PC-3 (cell line): ENCODE measurements at regions not wholly inside any gene's neighbourhood (a gene's known extent, or its start where the extent isn't known, plus 50 kb on each side); places are given as distances from the start of the nearest gene placed in this dataset.

Experiments used
- ATAC-seq: fragments of 200-7000 bp; cut with Tn5 transposase; 2 replicates; pipeline ENCODE4 v1.9.1; 2020; ENCODE audit warnings: mild to moderate bottlenecking, moderate library complexity
- BruUV-seq: library from RNA; stranded (reverse); fragments of 400-500 nt; replicated peaks from 2 replicates; lab custom pipeline; 2021; lab: Mats Ljungman, UMichigan
- CTCF ChIA-PET: fragments of 300-600 bp; sonication (Branson Sonifier 250); formaldehyde crosslinking; loops from one replicate; lab custom pipeline; 2022; ENCODE audit warnings: antibody characterized with exemption; lab: Charles Lee
- POLR2A ChIA-PET: fragments of 300-600 bp; sonication (Branson Sonifier 250); formaldehyde crosslinking; loops from one replicate; lab custom pipeline; 2022; ENCODE audit warnings: antibody characterized with exemption; ENCODE audit not compliant: unreplicated experiment; lab: Charles Lee
- DNase-seq: peaks from one replicate; pipeline ENCODE4 v3.0.0-alpha.2; 2015
- H2AFZ ChIP-seq: fragments of 300-600 bp; sonication (generic); 2 replicates; pipeline ENCODE4 v1.6.0; 2016; ENCODE audit warnings: antibody characterized with exemption, low read length
- H3F3A ChIP-seq: fragments of 300-600 bp; sonication (generic); one replicate; pipeline ENCODE4 v1.6.0; 2017; ENCODE audit warnings: antibody characterized with exemption, low read length, control low read depth, mild to moderate bottlenecking; ENCODE audit not compliant: unreplicated experiment
- H3K27ac ChIP-seq: fragments of 300-600 bp; sonication (generic); 2 replicates; pipeline ENCODE4 v1.5.1; 2016; ENCODE audit warnings: mild to moderate bottlenecking, low read length
- H3K27me3 ChIP-seq: fragments of 300-600 bp; sonication (generic); 2 replicates; pipeline ENCODE4 v1.6.1; 2016; ENCODE audit warnings: low read length, mixed read lengths
- H3K36me3 ChIP-seq: fragments of 300-600 bp; sonication (generic); 2 replicates; pipeline ENCODE4 v1.6.1; 2016; ENCODE audit warnings: low read depth, mixed run types, low read length, mixed read lengths
- H3K4me1 ChIP-seq: fragments of 300-600 bp; sonication (generic); 2 replicates; pipeline ENCODE4 v1.5.1; 2016; ENCODE audit warnings: low read length; ENCODE audit not compliant: insufficient read depth
- H3K4me2 ChIP-seq: fragments of 300-600 bp; sonication (generic); 2 replicates; pipeline ENCODE4 v1.6.0; 2016; ENCODE audit warnings: low read length
- H3K4me3 ChIP-seq: fragments of 300-600 bp; sonication (generic); 2 replicates; pipeline ENCODE4 v1.5.1; 2016; ENCODE audit warnings: mild to moderate bottlenecking, low read length, mixed read lengths
- H3K79me2 ChIP-seq: fragments of 300-600 bp; sonication (generic); 2 replicates; pipeline ENCODE4 v1.6.1; 2017; ENCODE audit warnings: low read length, mixed read lengths
- H3K9ac ChIP-seq: fragments of 300-600 bp; sonication (generic); 2 replicates; pipeline ENCODE4 v1.6.0; 2016; ENCODE audit warnings: mild to moderate bottlenecking, low read length
- H3K9me2 ChIP-seq: fragments of 300-600 bp; sonication (generic); replicated peaks from 2 replicates; pipeline ENCODE4 v1.6.1; 2016; ENCODE audit warnings: mixed run types, low read length, mixed read lengths
- H3K9me3 ChIP-seq: fragments of 300-600 bp; sonication (generic); 2 replicates; pipeline ENCODE4 v1.6.1; 2016; ENCODE audit warnings: low read length, mixed read lengths
- H4K20me1 ChIP-seq: fragments of 300-600 bp; sonication (generic); 2 replicates; pipeline ENCODE4 v1.6.1; 2016; ENCODE audit warnings: low read length, mixed read lengths
- CTCF ChIP-seq: fragments of 300-600 bp; sonication (generic); conservative IDR thresholded peaks from 2 replicates; pipeline ENCODE4 v1.5.1; 2017; ENCODE audit warnings: antibody characterized with exemption, low read depth, mild to moderate bottlenecking, low read length
- EZH2 ChIP-seq: fragments of 300-600 bp; sonication (generic); IDR thresholded peaks from one replicate; pipeline ENCODE4 v1.6.1; 2017; ENCODE audit warnings: antibody characterized with exemption, mild to moderate bottlenecking, low read length; ENCODE audit not compliant: unreplicated experiment
- EZH2phosphoT487 ChIP-seq: fragments of 300-600 bp; sonication (generic); IDR thresholded peaks from 2 replicates; pipeline ENCODE4 v1.6.1; 2018; ENCODE audit warnings: mild to moderate bottlenecking, antibody characterized with exemption, low read length, borderline replicate concordance
- intact Hi-C: fragments of 100-400 bp; cut with micrococcal nuclease; formaldehyde crosslinking; loops from 2 replicates; pipeline ENCODE4 v1.9.0; 2023

GRCh38 chr12:124165695-124166094, 129.2 kb upstream of the RFLNA start:
- POLR2A ChIA-PET = no interaction called here
- H3K4me2 ChIP-seq = no peak overlapping the region

GRCh38 chr12:124167141-124167540, 127.8 kb upstream of the RFLNA start:
- CTCF ChIA-PET = no interaction called here
- Histone ChIP-seq H3K9ac (no peak overlapping the region), H3K4me2 (no peak overlapping the region), H4K20me1 (no peaks in the 10 kb centered on the region), H3K36me3 (no peaks in the 10 kb centered on the region), H3K79me2 (no peaks in the 10 kb centered on the region), H3K4me1 (no peaks in the 10 kb centered on the region), H3K27me3 (peaks cover 40% of the 10 kb centered on the region), H3K9me2 (no peaks in the 10 kb centered on the region), H3K27ac (no peak overlapping the region), H3F3A (no peaks in the 10 kb centered on the region), H3K9me3 (0 out of 2 replicates have a peak, but pooled peaks cover 3% of the 10 kb centered on the region), H3K4me3 (no peak overlapping the region), H2AFZ (no peak overlapping the region)
- ATAC-seq (no peak), DNase-seq (no peak)
- no TSS peak for BruUV-seq
- POLR2A ChIA-PET = no interaction called here
- intact Hi-C loops = no loop called here
- no peak for TF ChIP-seq CTCF
- TF ChIP-seq EZH2phosphoT487 = no peak
- TF ChIP-seq EZH2 = no peak

More at GRCh38 chr12:124165695-124166094, 129.2 kb upstream of the RFLNA start:
- Histone ChIP-seq H3K4me1 (no peaks in the 10 kb centered on the region), H3K27me3 (peaks cover 37% of the 10 kb centered on the region), H3K36me3 (no peaks in the 10 kb centered on the region), H3K27ac (no peak overlapping the region), H3K4me3 (no peak overlapping the region), H3K79me2 (no peaks in the 10 kb centered on the region), H3F3A (no peaks in the 10 kb centered on the region), H3K9ac (no peak overlapping the region), H3K9me3 (0 out of 2 replicates have a peak, but pooled peaks cover 3% of the 10 kb centered on the region), H4K20me1 (no peaks in the 10 kb centered on the region), H2AFZ (no peak overlapping the region), H3K9me2 (no peaks in the 10 kb centered on the region)
- ATAC-seq (no peak), DNase-seq (no peak)
- TF ChIP-seq CTCF (no peak), EZH2 (no peak), EZH2phosphoT487 (no peak)
- no TSS peak for BruUV-seq
- intact Hi-C loops = no loop called here
- CTCF ChIA-PET = no interaction called here

GRCh38 chr12:124168016-124168786, 126.7 kb upstream of the RFLNA start:
- no peak overlapping the region for H3K9ac ChIP-seq
- no peak for DNase-seq
- H3K79me2 ChIP-seq = no peaks in the 10 kb centered on the region
- H4K20me1 ChIP-seq = no peaks in the 10 kb centered on the region
- ChIA-PET POLR2A (no interaction called here), CTCF (no interaction called here)
- no peak overlapping the region for H3K4me2 ChIP-seq
- no peak for ATAC-seq
- no peak for TF ChIP-seq EZH2
- no peak for TF ChIP-seq CTCF
- TF ChIP-seq EZH2phosphoT487 = no peak
- H2AFZ ChIP-seq = no peak overlapping the region
- H3K4me1 ChIP-seq = no peaks in the 10 kb centered on the region
- H3F3A ChIP-seq = no peaks in the 10 kb centered on the region
- no peak overlapping the region for H3K27ac ChIP-seq
- peaks cover 40% of the 10 kb centered on the region for H3K27me3 ChIP-seq
- no peaks in the 10 kb centered on the region for H3K36me3 ChIP-seq
- no peaks in the 10 kb centered on the region for H3K9me2 ChIP-seq
- intact Hi-C loops = no loop called here
- no TSS peak for BruUV-seq
- H3K9me3 ChIP-seq = 0 out of 2 replicates have a peak, but pooled peaks cover 3% of the 10 kb centered on the region
- H3K4me3 ChIP-seq = no peak overlapping the region
